HG03196 (cell line): ENCODE measurements at regions not wholly inside any gene's neighbourhood (a gene's known extent, or its start where the extent isn't known, plus 50 kb on each side); places are given as distances from the start of the nearest gene placed in this dataset.

Source experiments
- ATAC-seq: cut with Tn5 transposase; IDR thresholded peaks from one replicate; pipeline ENCODE4 v1.9.1; 2021; ENCODE audit not compliant: unreplicated experiment

DNA sequence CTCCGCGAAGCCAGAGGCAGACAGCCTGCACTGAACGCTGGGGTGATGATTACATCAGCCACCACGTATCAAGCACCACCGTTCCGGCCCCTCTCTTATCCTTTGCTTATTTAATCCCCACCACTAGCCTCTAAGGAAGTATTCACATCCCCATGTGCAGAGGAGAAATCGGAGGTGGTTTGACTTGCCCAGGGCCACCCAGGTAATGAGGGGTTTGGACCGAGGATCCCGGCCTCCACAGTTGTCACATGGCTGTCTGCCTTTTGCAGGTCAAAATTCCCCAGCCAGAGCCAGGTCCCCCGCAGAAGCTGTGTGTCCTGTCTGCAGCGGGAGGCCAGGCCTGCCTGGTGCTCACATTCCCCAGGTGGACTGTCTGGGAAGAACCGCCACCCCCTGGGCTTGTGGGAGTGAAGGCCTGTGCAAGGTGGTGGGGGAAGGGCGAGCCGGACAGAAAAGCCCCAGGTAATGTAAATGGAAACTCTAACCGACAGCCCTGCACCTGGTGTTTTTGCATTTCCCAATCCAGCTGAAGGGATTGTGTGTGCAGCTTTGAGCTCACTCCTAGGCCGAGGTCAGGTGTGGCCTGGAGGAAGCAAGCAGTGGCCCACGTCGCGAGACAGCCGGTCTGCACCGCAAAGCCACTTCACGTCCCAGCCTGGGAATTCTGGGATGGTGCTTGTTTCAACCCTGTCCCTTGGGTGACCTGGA, 108.5 kb upstream of the ID2 start:
- ATAC-seq = no peak

DNA sequence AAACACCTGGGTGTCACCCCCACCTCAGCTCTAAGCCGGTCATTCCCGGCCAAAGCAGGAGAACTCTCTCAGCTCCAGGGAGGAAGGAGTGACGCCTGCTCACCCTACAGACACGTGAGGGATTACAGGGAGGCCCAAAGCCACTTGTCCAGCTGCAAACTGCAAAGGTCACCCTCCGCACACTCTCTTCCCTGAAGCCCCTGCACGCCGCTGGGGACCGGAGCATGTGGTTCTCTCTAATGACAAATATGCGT, 108.0 kb upstream of the ID2 start:
- no peak for ATAC-seq

DNA sequence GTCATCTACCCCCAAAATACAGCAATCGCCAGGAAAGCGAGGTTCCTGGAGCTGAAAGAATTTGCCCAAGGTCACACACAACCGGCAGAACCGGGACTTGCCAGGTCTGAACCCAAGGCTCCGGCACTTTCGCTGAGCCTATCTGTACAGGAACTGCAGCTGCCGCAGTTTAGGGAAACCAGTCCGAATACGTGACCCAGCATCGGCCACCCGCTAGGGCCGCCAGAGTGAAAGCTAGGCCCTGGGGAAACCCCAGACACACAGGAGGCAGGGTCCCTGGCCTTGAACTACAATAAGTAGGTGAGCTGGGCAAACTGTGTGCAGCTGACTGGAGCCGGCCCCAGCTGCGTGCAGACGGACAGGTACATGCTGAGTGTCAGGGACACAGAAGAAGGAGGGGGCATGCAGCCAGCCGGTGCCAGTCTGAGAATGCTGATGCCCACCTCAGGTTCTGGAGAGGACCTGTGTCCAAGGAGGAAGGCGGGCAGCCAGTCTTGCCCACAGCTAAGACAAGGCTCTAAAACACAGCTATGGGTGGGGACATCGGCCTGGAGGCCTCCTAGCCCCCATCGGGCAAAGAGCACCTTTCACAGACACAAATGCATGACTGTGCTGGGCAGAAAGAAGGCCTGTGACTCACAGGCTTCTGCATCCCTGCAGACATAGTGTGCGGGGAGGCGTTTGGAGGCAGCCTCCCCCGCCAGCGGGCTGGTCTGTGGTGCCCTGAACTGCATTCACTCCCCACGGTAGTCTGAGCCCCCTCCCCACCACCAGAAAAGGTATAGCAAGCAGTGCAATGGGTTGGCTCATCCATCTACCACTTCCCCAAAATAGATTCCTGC, 107.4 kb upstream of the ID2 start:
- peak; percentile 59 for ATAC-seq

DNA sequence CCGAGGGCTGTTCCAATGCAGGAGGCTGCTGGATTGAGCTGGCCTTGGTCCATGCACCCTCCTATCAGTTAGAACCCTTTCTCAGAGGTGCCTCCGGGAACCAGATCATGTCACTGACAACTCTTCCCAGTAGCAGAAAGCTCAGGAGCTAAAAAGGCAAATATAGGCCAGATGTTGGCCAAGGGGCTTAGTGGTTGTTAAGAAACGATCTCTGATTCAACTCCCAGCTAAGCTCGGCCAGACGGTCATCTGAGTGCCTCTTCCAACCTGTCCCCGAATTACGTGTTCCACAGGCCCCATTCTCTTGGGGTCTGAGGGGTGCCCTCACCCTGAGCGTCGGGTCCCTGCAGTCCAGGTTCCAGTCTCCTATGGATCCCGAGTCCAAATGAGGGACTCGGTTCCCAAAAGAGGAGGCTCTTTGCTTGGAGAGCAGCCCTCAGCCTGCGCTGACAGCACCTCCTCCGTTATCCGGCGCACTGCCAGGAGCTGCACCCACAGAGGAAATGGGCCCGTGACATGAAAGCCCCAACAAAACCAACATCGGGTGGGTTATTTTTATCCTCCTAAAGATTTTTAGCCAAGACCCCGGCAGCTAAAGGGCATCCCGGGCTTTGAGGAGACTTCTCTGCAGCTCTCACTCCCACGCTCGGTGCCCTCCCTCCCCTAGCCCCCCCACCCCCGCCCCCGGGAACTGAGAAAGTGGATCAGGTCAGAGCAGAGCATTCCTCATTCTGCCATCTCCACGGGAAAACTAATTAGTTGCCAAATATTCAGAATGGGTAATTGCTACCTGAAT, 106.6 kb upstream of the ID2 start:
- ATAC-seq = no peak

DNA sequence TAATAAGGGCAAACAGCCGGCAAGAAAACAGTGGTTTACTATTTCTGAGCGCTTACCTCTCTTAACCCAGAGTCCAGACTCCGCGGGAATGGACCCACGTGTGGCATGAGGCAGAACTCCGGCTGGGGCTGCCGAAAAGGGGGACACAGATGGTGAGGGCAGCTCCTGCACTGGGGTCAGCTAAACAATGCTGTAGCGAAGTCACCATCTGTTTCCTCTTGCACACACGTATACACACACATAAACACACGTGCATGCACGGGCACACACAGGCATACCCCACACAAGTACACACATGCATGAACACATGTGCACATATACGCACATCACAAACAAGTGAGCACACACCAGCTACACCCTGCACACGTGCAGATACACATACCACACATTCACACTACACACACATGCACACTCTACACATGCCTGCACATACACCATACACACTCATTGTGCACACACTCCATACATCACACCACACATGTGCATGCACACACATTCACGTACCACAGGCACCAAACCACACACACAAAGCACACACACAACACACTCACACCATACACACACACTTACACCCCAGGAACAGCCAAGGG, 105.9 kb upstream of the ID2 start:
- ATAC-seq = no peak

DNA sequence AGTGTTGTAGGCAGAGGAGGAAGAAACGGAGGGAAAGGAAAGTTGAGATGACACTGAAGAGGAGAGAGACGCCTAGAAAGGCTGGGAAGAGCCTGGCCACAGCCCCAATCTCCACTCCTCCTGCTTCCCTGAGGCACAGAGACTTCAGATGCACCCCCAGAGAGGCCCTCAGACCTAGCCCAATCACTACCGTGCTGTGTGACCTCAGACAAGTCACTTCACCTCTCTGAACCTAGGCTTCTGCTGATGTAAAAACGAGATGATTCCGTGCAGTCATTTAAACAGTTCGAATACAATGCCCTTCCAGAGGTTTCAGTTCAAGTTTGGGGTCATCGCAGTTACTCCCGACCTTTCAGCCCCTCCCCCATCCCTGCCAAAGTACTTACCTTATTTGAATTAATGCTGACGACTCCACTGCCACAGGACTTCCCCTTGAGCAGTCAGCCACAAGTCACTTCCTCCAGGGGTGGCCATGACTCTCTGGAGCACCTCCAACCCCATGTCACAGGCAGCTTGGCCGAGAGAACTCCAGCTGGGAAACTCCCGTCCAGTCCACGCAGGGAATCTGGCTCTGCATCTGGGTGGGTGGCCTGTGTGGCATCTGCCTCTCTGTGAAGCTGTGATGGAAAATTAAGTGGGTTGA, 105.2 kb upstream of the ID2 start:
- ATAC-seq = peak; percentile 40

DNA sequence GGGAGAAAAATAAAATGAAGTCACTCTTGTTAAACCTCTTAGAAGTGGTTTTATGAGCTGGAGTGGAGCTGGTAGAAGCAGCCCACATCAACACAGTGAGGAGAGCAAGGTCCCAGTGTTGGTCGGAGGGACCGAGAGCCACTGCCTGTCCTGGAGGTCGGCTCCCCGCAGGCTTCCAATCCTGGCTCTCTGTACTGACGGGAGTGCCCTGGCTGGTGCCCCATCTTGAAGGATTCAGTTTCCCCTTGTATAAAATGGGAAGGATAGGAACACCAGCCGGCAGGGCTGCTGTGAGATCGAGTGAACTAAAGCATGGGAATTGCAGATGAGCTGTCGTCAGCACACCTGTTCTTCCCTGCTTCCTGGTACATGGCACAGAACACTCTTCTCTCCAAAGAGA, 104.3 kb upstream of the ID2 start:
- no peak for ATAC-seq

DNA sequence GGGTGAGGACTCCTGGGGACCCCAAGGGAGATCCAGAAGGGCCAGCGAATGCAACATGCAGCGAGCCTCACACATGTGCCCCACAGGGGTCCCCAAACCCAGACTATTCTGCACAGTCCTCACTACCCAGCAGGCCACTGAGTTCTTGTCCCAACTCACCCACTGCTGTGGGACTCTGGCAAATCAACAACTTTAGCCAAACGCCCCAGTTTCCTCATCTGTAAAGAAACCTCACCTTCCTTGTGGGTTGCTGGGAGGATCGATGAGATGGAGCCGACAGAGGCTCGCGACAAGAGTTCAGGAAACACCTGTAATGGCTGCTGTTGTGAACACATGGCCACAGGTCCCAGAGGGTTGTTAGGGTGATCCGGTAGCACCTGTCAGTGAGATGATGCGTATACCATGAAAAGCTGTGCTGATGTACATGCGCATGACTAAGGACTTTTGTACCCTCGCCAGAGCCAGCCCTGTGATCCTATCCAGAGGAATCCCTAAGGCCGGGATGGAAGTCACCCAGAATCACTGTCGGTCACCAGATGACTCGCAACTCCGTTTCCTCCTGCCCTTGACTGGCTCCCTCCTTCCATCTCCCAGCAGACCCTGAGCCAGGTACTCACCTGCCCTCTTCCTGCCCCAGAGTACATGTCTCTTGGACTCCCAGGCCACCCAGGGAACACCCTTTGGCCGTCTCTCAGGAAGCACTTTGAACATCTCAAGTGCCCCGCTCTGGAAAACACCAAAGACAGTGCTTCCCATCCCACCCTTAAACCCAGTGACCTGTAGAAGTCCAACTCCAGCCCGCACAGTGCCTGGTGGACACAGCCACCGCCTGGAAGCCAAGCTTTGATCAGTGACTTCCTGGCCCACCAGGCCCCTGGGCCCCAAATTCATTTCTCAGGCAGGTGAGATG, 103.3 kb upstream of the ID2 start:
- ATAC-seq = no peak

DNA sequence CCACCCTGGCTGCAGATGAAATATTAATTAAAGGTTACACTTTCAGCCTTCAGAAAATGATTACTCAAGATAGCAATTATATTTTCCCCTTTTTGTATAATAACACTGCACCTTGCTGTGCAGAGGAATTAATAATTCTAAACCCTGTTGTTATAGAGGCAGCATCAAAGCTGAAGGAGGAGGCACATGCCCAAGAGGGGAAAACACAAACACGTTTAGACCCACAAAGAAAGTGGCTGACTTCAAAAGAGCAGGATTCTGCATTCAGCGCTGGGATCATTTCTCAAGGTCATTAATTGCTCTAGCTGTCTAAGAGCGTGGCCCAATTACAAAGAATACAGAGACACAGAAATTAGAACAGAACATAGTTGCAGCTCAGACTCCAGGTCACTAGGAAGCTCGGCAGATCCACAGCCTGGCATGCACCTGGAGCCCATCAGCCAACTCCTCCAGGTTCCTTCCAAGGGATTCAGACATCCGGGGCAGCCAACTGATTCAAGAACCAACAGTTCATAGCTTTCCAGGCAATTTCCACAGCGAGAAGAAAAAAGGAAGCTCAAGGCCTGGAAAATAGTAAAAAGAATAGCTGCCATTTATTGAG, 102.3 kb upstream of the ID2 start:
- ATAC-seq = no peak

DNA sequence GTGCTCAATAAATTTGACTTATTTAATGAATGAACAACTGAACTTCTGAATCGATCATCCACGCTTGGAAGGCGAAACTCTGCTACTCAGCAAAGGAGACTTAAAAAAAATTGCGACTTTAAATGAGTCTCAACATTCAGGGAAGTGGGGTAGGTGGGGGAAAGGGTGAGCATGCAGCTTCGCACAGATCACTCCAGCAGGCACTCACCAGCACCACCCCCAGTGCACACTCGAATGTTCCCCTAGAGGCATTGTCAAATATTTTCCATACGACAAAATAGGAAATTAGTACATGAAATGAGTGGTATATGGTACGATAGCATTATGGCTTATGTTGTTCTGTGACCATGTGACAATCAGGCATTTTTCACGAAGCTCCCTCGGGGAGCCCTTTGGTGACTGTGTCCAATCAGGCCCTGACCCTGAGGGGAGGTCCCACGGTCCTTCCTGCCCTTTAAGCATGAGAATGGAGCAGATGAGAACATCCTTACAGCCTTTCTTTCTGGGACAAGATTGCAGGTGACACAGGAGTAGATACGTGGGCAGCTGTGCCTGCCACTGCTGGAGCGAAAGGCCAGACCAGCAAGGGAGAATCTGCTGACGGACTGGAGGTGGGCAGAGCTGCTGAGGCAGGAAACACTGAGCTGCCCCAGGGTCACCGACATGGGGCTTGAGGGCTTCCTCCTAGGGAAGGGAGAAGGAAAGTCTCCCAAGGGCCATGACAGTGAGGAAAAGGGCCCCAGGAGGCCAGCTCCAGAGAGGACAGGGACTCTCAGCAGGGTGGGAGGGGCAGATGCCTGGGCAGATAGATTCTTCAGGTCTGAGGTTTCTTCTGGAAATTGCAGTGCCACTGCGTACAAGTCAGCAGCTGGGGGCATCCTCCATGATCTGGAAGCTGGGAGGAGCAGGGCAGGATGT, 101.3 kb upstream of the ID2 start:
- ATAC-seq = no peak

DNA sequence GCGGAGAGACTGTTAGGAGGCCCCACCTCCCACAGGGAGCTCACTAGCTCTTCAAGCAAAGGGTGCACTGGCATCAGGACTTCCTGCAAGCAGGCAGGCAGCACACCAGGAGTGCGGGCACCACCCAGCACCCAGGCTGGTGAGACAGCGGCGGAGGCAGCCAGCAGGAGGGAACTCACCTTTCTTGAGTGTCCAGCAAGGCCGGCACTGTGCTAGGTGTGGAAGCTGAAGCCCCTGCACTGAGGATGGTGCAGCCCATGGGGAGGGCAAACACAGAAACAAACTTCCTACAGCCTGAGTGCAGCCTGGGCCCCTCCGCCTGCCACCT, 100.7 kb upstream of the ID2 start:
- ATAC-seq = no peak

DNA sequence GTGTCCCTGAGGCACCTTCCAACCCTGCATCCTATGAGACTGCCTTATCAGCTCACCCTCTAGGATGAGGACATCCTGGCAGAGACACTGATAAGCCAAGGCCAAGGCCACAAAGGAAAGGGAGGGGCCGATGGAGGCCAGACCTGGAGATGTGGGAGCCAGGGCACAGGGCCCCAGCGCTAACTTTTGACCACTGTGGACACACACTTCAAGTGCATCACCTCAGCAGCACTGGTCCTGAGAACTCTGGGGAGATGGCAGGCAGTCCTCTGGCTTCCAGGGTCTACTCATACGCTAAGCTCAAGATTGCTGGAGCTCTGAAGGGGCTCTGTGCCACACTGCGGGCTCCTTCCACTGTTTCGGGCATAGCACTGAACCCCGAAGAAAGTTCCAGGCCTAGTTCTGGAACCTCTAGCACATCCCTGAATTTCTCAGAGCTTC, 100.2 kb upstream of the ID2 start:
- no peak for ATAC-seq

DNA sequence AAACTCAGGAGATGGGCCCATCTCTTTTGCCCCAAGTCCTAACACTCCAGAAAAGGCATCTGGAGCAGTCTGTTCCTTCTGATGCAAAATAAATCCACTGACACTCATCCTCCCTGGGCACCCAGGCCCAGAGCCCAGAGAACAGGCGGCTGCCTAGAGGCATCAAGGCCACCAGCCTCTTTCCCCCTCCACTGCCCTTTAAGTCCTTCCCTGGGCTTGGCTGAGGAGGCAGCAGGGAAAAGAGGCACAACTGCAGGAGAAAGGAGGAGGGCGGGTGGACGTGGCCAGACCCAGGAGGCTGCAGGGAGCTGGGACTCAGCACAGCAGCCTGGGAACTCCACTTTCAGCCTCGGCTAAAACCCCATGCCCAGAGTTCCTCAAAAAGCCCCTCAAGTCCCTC, 99.7 kb upstream of the ID2 start:
- ATAC-seq = no peak

DNA sequence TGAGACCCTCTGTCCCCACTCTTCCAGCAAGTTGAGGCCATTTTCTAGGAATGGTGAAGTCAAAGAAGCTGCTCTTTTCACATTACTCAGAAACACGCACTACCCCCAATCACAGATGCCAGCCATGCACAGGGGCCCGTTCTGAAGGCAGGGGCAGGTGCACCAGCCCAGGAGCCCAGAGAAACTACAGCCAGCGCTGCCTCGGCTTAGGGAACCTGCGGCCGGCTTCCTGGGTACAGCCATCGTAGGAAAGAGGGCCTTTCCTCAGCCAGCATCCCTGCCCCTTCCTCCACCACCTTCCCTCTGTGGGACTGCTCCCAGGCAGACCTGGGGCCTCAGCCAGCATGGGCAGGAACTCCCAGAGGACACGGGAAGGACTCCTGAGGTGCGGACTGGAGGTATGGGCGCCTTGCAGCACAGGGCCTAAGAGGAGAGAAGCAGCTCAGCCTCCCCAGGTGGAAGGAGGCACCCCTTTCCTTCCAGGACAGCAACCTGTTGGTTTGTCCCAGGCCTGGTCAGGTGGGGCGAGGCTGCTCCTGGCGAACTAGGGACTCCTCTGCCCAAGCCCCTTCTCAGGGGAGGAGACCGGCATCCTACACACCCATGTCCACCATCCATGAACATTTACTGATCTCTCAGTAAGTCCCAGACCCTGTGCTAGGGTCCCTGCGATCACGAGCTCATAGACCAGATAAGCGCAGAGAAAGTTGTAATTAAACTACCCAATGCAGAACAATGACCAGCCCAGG, 99.0 kb upstream of the ID2 start:
- no peak for ATAC-seq

DNA sequence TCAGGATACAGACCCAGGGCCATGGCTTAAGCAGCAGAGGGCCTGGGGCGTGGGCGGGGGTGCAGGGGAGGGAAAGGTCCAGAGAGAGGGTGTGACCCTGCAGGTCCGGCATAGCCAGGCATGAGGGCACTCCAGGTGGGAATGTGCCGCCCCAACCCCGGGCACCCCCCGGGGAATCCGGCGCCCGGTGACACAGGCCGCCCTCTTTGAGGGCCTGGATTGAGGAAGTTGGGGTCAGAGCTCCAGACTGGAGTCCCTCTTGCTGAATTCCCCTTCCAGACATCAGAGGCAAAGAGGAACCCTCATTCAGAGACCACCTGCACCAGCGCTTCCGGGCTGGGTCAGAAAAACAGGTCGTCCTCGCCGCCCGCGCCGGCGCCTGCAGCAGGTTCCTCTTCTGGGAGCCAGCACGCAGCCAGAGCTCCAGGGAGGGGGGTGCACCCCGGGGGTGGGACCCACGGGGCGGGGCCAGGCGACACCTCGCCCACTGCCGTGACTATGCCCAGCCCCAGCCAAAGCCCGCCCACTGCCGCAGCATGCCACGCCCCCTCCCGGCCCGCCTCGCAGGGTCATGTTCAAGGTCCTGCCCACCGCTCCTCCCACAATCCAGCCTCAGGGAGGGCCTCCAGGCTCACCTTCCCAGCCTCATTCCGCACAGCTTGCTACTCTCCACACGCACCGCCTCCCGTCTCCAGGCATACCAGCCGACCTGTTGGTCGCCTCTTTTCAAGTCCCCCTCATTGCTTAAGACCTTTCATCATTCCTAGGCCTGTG, 98.3 kb upstream of the ID2 start:
- peak; percentile 78 for ATAC-seq

DNA sequence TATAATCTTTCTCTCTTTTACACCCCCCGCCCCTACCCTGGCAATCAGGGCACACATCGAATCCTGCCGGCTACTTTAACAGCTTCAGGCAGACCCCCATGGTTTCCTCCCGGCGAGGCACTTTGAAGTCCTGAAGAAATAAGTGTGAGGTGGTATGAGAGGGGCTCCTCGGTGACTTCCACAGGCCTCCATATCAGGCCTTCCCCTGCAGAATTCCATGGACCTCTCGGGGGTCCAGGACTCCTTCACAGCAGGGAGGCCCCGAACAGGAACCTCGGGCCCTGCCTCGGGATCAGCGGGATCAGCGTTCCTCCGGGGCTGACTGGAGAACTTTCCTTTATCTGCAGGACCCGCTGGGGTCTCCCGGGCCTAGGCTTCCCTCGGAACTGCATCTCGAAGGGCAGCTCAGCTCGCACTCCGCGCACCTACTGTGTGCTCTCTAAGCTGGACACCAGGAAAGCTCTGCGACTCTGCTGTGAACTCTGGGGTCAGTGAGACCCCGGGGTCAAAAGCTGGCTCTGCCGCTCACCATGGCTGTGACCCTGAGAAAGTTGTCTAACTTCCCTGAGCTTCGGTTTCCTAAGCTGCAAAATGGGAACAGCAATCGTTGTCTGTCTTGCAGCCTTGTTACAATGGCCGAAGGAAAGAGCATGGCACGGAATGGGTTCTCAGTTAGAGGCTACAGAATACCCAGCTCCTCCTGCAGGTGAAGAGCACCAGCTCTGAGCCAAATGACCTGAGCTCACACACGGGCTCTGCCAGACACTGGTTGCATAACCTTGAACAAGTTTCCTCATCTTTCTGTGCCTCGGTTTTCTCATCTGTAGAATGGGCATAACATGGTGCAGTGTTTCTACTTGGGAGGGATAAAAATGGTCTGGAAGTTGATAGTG, 97.4 kb upstream of the ID2 start:
- ATAC-seq = no peak
